Transverse colon (tissue), 4 donors: ENCODE measurements at regions not wholly inside any gene's neighbourhood (a gene's known extent, or its start where the extent isn't known, plus 50 kb on each side); places are given as distances from the start of the nearest gene placed in this dataset.
A peak's percentile ranks its signal among the peaks of the same experiment; 100 is the strongest.

Experiments used
- DNase-seq: peaks from one replicate; pipeline ENCODE4 v3.0.0-alpha.2; 2019
- H3K27ac ChIP-seq, 4 donors: fragments of 200-600 bp; sonication (generic); 2 replicates each; pipeline ENCODE4 v1.5.1; 2016 to 2018; ENCODE audit warnings: inconsistent platforms in 4 of 4
- H3K27me3 ChIP-seq: fragments of 200-600 bp; sonication (generic); 2 replicates; pipeline ENCODE4 v1.5.1; 2017; ENCODE audit warnings: inconsistent platforms
- H3K36me3 ChIP-seq, 4 donors: fragments of 200-600 bp; sonication (generic); 2 replicates each; pipeline ENCODE4 v1.5.1; 2017 to 2019; ENCODE audit warnings: inconsistent platforms in 4 of 4
- H3K4me1 ChIP-seq, 4 donors: fragments of 200-600 bp; sonication (generic); 2 replicates each; pipeline ENCODE4 v1.5.1; 2017 to 2020; ENCODE audit warnings: inconsistent platforms in 4 of 4
- H3K4me3 ChIP-seq, 4 donors: fragments of 200-600 bp; sonication (generic); 1 replicate in 1 of 4; 2 replicates in 3 of 4; pipeline versions ENCODE4 v1.5.1 to v1.6.1; 2017 to 2019; ENCODE audit warnings: inconsistent platforms in 4 of 4
- H3K9me3 ChIP-seq, 2 donors: fragments of 200-600 bp; sonication (generic); 2 replicates each; pipeline ENCODE4 v1.5.1; 2017 to 2019; ENCODE audit warnings: inconsistent platforms in 2 of 2
- EP300 ChIP-seq: sonication (generic); formaldehyde crosslinking; IDR thresholded peaks from one replicate; pipeline ENCODE4 v1.6.1; 2017; ENCODE audit warnings: antibody characterized with exemption, low read depth
- POLR2A ChIP-seq: fragments of 450-650 bp; IDR thresholded peaks from one replicate; pipeline ENCODE4 v1.6.1; 2016; ENCODE audit warnings: antibody characterized with exemption, mild to moderate bottlenecking, moderate library complexity
- POLR2AphosphoS5 ChIP-seq, 3 donors: sonication (generic); formaldehyde crosslinking; IDR thresholded peaks; one replicate each; pipeline ENCODE4 v1.6.1; 2016; ENCODE audit warnings: antibody characterized with exemption in 3 of 3
- WGBS, 2 donors: methylation state at CpG; one replicate each; pipeline ENCODE4 v1.1.5; 2018; ENCODE audit warnings: low coverage in 1 of 2; 5-methylcytosine and 5-hydroxymethylcytosine counted together
- in situ Hi-C, 4 donors: fragments of 200-750 bp; cut with MboI; loops; one replicate each; pipeline versions ENCODE4 v1.15.0 to v1.15.1; 2017; ENCODE audit warnings: low sequenced_read_pairs in 3 of 4, low pct_ligation_motif_present in 1 of 4, low pct_unique_long_range_greater_than_20kb in 1 of 4
- intact Hi-C: fragments of 100-400 bp; cut with DNase I; formaldehyde crosslinking; loops from one replicate; pipeline ENCODE4 v1.15.1; 2023; ENCODE audit warnings: low total_unique reads
- TF ChIP-seq, protein P1 (sequence below), 5 experiments: fragments of 200-600 bp in 3 of 5; fragments of 450-650 bp in 2 of 5; sonication (generic) in 3 of 5; IDR thresholded peaks; 1 replicate in 2 of 5; 2 replicates in 3 of 5; pipeline ENCODE4 v1.5.1; 2016 to 2017; ENCODE audit warnings: antibody characterized with exemption in 5 of 5, inconsistent platforms in 3 of 5, mild to moderate bottlenecking in 2 of 5, moderate library complexity in 1 of 5

GRCh38 chr20:2203436-2203835 is 92.4 kb upstream of the TGM3 start:
- no peak for DNase-seq
- in situ Hi-C loops: loop anchor here in 2 of 4 donors (10.0 to 25.0 kb wide), 2 partner anchors 251 to 259 kb away; partner anchors contain the start of gene SNRPB (in 1 of the 2)
- peaks cover 3 to 13% (median 12%) of the 10 kb centered on the region in 4 donors for H3K4me1 ChIP-seq
- intact Hi-C loops: loop anchor here (10.0 kb wide), 1 partner anchor 251 kb away; no protein-coding TSS in a partner anchor
- H3K4me3 ChIP-seq: no peak overlapping the region
- H3K27ac ChIP-seq: no peak overlapping the region
- 94 to 100% methylated on average over 1 of the region's 1 CpG for WGBS, 2 donors
- TF ChIP-seq EP300 (no peak), POLR2AphosphoS5 (IDR thresholded peaks at IDR 0.05) (no peak), POLR2A (no peak)
- peaks cover 28% of the 10 kb centered on the region for H3K27me3 ChIP-seq
- no peaks in the 10 kb centered on the region for H3K36me3 ChIP-seq
- H3K9me3 ChIP-seq: no peaks in the 10 kb centered on the region

- Histone ChIP-seq H3K4me3 (no peak overlapping the region), H3K9me3 (no peaks in the 10 kb centered on the region), H3K4me1 (peaks cover 3 to 13% (median 12%) of the 10 kb centered on the region in 4 donors), H3K27me3 (peaks cover 32% of the 10 kb centered on the region), H3K36me3 (no peaks in the 10 kb centered on the region), H3K27ac (no peak overlapping the region)
- no peak for DNase-seq
- in situ Hi-C loops: loop anchor here in 2 of 4 donors (10.0 to 25.0 kb wide), 2 partner anchors 251 to 258 kb away; partner anchors contain the start of gene SNRPB (in 1 of the 2)
- intact Hi-C loops: loop anchor here (10.0 kb wide), 1 partner anchor 251 kb away; no protein-coding TSS in a partner anchor
- TF ChIP-seq, protein P1, sequence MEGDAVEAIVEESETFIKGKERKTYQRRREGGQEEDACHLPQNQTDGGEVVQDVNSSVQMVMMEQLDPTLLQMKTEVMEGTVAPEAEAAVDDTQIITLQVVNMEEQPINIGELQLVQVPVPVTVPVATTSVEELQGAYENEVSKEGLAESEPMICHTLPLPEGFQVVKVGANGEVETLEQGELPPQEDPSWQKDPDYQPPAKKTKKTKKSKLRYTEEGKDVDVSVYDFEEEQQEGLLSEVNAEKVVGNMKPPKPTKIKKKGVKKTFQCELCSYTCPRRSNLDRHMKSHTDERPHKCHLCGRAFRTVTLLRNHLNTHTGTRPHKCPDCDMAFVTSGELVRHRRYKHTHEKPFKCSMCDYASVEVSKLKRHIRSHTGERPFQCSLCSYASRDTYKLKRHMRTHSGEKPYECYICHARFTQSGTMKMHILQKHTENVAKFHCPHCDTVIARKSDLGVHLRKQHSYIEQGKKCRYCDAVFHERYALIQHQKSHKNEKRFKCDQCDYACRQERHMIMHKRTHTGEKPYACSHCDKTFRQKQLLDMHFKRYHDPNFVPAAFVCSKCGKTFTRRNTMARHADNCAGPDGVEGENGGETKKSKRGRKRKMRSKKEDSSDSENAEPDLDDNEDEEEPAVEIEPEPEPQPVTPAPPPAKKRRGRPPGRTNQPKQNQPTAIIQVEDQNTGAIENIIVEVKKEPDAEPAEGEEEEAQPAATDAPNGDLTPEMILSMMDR (IDR thresholded peaks at IDR 0.05): no peak
- TF ChIP-seq POLR2AphosphoS5 (IDR thresholded peaks at IDR 0.05) (no peak), EP300 (no peak), POLR2A (no peak)
- WGBS, 2 donors: 98 to 100% methylated on average over 3 of the region's 3 CpGs
Measured at GRCh38 chr20:2204021-2204420, 91.8 kb upstream of the TGM3 start.

- peak; percentile 81 for DNase-seq
- Histone ChIP-seq H3K4me1 (peaks cover 3 to 26% (median 13%) of the 10 kb centered on the region in 4 donors), H3K4me3 (peak overlapping the region; percentile 28 to 62 (median 44)), H3K27me3 (peaks cover 38% of the 10 kb centered on the region), H3K36me3 (no peaks in the 10 kb centered on the region), H3K27ac (no peak overlapping the region), H3K9me3 (no peaks in the 10 kb centered on the region)
- intact Hi-C loops: loop anchor here (10.0 kb wide), 1 partner anchor 248 kb away; no protein-coding TSS in a partner anchor
- TF ChIP-seq, protein P1 (IDR thresholded peaks at IDR 0.05): peak; percentile 65 to 80 (median 76)
- TF ChIP-seq POLR2A: no peak
- WGBS, 2 donors: 5% methylated on average over 20 of the region's 82 CpGs; no CpG with 5 or more reads in 1 of the 2 donors
- in situ Hi-C loops: loop anchor here in 2 of 4 donors (5.0 to 25.0 kb wide), 3 partner anchors 140 to 255 kb away; partner anchors contain the start of gene SNRPB (in 1 of the 2)
Measured at GRCh38 chr20:2206957-2207769, 88.6 kb upstream of the TGM3 start.

GRCh38 chr20:2207770-2208097 is 88.1 kb upstream of the TGM3 start:
- Histone ChIP-seq H3K4me3 (peak overlapping the region in 3 of 4 donors; percentile 28 to 62 (median 45)), H3K36me3 (no peaks in the 10 kb centered on the region), H3K27me3 (peaks cover 38% of the 10 kb centered on the region), H3K9me3 (no peaks in the 10 kb centered on the region), H3K4me1 (peaks cover 3 to 26% (median 13%) of the 10 kb centered on the region in 4 donors), H3K27ac (no peak overlapping the region)
- no peak for DNase-seq
- TF ChIP-seq, protein P1 (IDR thresholded peaks at IDR 0.05): peak in 1 of 5 experiments; percentile 0
- TF ChIP-seq POLR2AphosphoS5 (IDR thresholded peaks at IDR 0.05) (no peak), POLR2A (no peak)
- in situ Hi-C loops: loop anchor here in 2 of 4 donors (5.0 to 25.0 kb wide), 3 partner anchors 140 to 255 kb away; partner anchors contain the start of gene SNRPB (in 1 of the 2)
- WGBS, 2 donors: 10% methylated on average over 3 of the region's 17 CpGs; no CpG with 5 or more reads in 1 of the 2 donors
- intact Hi-C loops: loop anchor here (10.0 kb wide), 1 partner anchor 247 kb away; no protein-coding TSS in a partner anchor
